ENCODE measurements at regions not wholly inside any gene's neighbourhood (a gene's known extent, or its start where the extent isn't known, plus 50 kb on each side); places are given as distances from the start of the nearest gene placed in this dataset.
"Not testable (repeated sequence)": the region's sequence is repeated elsewhere in the genome, so short reads cannot be mapped to it uniquely, and the experiment has no call there.

GRCh38 chr3:182637350-182638110, 155.8 kb upstream of the ATP11B start:
- Mint-ChIP-seq H3K4me3 (no peak overlapping the region), H3K27ac (no peak overlapping the region), H3K36me3 (no peaks in the 10 kb centered on the region), H3K4me1 (no peaks in the 10 kb centered on the region), H3K27me3 (peaks cover 28% of the 10 kb centered on the region), H3K9me3 (no peaks in the 10 kb centered on the region)
- no peak for DNase-seq

GRCh38 chr3:182644013-182644412, 149.3 kb upstream of the ATP11B start:
- no peaks in the 10 kb centered on the region for H3K9me3 Mint-ChIP-seq
- no peaks in the 10 kb centered on the region for H3K36me3 Mint-ChIP-seq
- H3K27me3 Mint-ChIP-seq: peaks cover 19% of the 10 kb centered on the region
- no peak overlapping the region for H3K4me3 Mint-ChIP-seq
- peaks cover 4% of the 10 kb centered on the region for H3K4me1 Mint-ChIP-seq
- DNase-seq: no peak
- no peak overlapping the region for H3K27ac Mint-ChIP-seq

GRCh38 chr3:182644790-182645433, 148.4 kb upstream of the ATP11B start:
- Mint-ChIP-seq H3K9me3 (no peaks in the 10 kb centered on the region), H3K4me3 (no peak overlapping the region), H3K27ac (no peak overlapping the region), H3K27me3 (peaks cover 18% of the 10 kb centered on the region), H3K4me1 (peaks cover 4% of the 10 kb centered on the region), H3K36me3 (no peaks in the 10 kb centered on the region)
- peak; percentile 37 for DNase-seq

GRCh38 chr3:182650568-182651128, 142.7 kb upstream of the ATP11B start:
- Mint-ChIP-seq H3K9me3 (no peaks in the 10 kb centered on the region), H3K4me1 (no peaks in the 10 kb centered on the region), H3K4me3 (no peak overlapping the region), H3K27ac (no peak overlapping the region), H3K27me3 (peaks cover 14% of the 10 kb centered on the region), H3K36me3 (no peaks in the 10 kb centered on the region)
- no peak for DNase-seq

GRCh38 chr3:182651461-182651860, 141.8 kb upstream of the ATP11B start:
- Mint-ChIP-seq H3K4me3 (no peak overlapping the region), H3K27ac (no peak overlapping the region), H3K27me3 (peaks cover 10% of the 10 kb centered on the region), H3K9me3 (no peaks in the 10 kb centered on the region), H3K4me1 (no peaks in the 10 kb centered on the region), H3K36me3 (no peaks in the 10 kb centered on the region)
- DNase-seq: no peak

GRCh38 chr3:182653065-182653464, 140.2 kb upstream of the ATP11B start:
- not testable (repeated sequence) for H3K27ac Mint-ChIP-seq, H3K4me1 Mint-ChIP-seq, H3K36me3 Mint-ChIP-seq, H3K4me3 Mint-ChIP-seq, H3K27me3 Mint-ChIP-seq, H3K9me3 Mint-ChIP-seq, DNase-seq

- Mint-ChIP-seq H3K4me1 (no peaks in the 10 kb centered on the region), H3K27ac (no peak overlapping the region)
Measured at GRCh38 chr3:182668541-182668940, 124.8 kb upstream of the ATP11B start.

GRCh38 chr3:182668974-182669373, 124.3 kb upstream of the ATP11B start:
- Mint-ChIP-seq H3K4me3 (no peak overlapping the region), H3K27me3 (peaks cover 15% of the 10 kb centered on the region), H3K27ac (no peak overlapping the region), H3K4me1 (no peaks in the 10 kb centered on the region), H3K9me3 (no peaks in the 10 kb centered on the region), H3K36me3 (no peaks in the 10 kb centered on the region)
- DNase-seq: no peak

More at GRCh38 chr3:182668541-182668940, 124.8 kb upstream of the ATP11B start:
- no peak for DNase-seq
- Mint-ChIP-seq H3K27me3 (peaks cover 15% of the 10 kb centered on the region), H3K9me3 (no peaks in the 10 kb centered on the region), H3K4me3 (no peak overlapping the region), H3K36me3 (no peaks in the 10 kb centered on the region)

GRCh38 chr3:182671541-182671940, 121.8 kb upstream of the ATP11B start:
- DNase-seq: no peak
- H3K4me3 Mint-ChIP-seq: no peak overlapping the region
- no peaks in the 10 kb centered on the region for H3K9me3 Mint-ChIP-seq
- H3K4me1 Mint-ChIP-seq: no peaks in the 10 kb centered on the region
- no peaks in the 10 kb centered on the region for H3K36me3 Mint-ChIP-seq
- H3K27ac Mint-ChIP-seq: no peak overlapping the region
- peaks cover 15% of the 10 kb centered on the region for H3K27me3 Mint-ChIP-seq

- no peak overlapping the region for H3K27ac Mint-ChIP-seq
- no peaks in the 10 kb centered on the region for H3K36me3 Mint-ChIP-seq
- H3K27me3 Mint-ChIP-seq: peaks cover 13% of the 10 kb centered on the region
- H3K4me3 Mint-ChIP-seq: no peak overlapping the region
- H3K4me1 Mint-ChIP-seq: no peaks in the 10 kb centered on the region
- no peak for DNase-seq
- no peaks in the 10 kb centered on the region for H3K9me3 Mint-ChIP-seq
Measured at GRCh38 chr3:182671942-182672341, 121.4 kb upstream of the ATP11B start.

- no peak overlapping the region for H3K4me3 Mint-ChIP-seq
- no peak overlapping the region for H3K27ac Mint-ChIP-seq
- no peaks in the 10 kb centered on the region for H3K36me3 Mint-ChIP-seq
- no peaks in the 10 kb centered on the region for H3K9me3 Mint-ChIP-seq
- no peak for DNase-seq
- H3K27me3 Mint-ChIP-seq: peaks cover 11% of the 10 kb centered on the region
- no peaks in the 10 kb centered on the region for H3K4me1 Mint-ChIP-seq
Measured at GRCh38 chr3:182673336-182673735, 120.0 kb upstream of the ATP11B start.

- peak overlapping the region; percentile 43 for H3K27ac Mint-ChIP-seq
- no peaks in the 10 kb centered on the region for H3K9me3 Mint-ChIP-seq
- no peaks in the 10 kb centered on the region for H3K36me3 Mint-ChIP-seq
- H3K4me3 Mint-ChIP-seq: peak overlapping the region; percentile 83
- DNase-seq: peak; percentile 80
- H3K4me1 Mint-ChIP-seq: peaks cover 10% of the 10 kb centered on the region
- peaks cover 20% of the 10 kb centered on the region for H3K27me3 Mint-ChIP-seq
Measured at GRCh38 chr3:182682263-182683241, 110.8 kb upstream of the ATP11B start.

- Mint-ChIP-seq H3K27me3 (peaks cover 23% of the 10 kb centered on the region), H3K4me3 (peak overlapping the region; percentile 83), H3K27ac (no peak overlapping the region), H3K9me3 (no peaks in the 10 kb centered on the region), H3K36me3 (no peaks in the 10 kb centered on the region), H3K4me1 (peaks cover 10% of the 10 kb centered on the region)
- peak; percentile 44 for DNase-seq
Measured at GRCh38 chr3:182683453-182683852, 109.9 kb upstream of the ATP11B start.

GRCh38 chr3:182683858-182684257, 109.4 kb upstream of the ATP11B start:
- Mint-ChIP-seq H3K27me3 (peaks cover 26% of the 10 kb centered on the region), H3K36me3 (no peaks in the 10 kb centered on the region), H3K4me3 (no peak overlapping the region), H3K9me3 (no peaks in the 10 kb centered on the region), H3K4me1 (peaks cover 10% of the 10 kb centered on the region), H3K27ac (no peak overlapping the region)
- no peak for DNase-seq

Measured in activated naive CD8-positive, alpha-beta T cell treated with anti-CD3 and anti-CD28 coated beads for 36 hours (primary cell).